ENCODE measurements at regions not wholly inside any gene's neighbourhood (a gene's known extent, or its start where the extent isn't known, plus 50 kb on each side); places are given as distances from the start of the nearest gene placed in this dataset.

GRCh38 chr9:86557063-86557766 lies 203.0 kb upstream of the TUT7 start:
- no peak for DNase-seq

GRCh38 chr9:86555661-86556060 lies 201.5 kb upstream of the TUT7 start:
- no peak for DNase-seq

GRCh38 chr9:86550401-86550800 lies 196.2 kb upstream of the TUT7 start:
- DNase-seq = no peak

- no peak for DNase-seq
Measured at GRCh38 chr9:86549920-86550319, 195.7 kb upstream of the TUT7 start.

- no peak for DNase-seq
Measured at GRCh38 chr9:86549401-86549811, 195.2 kb upstream of the TUT7 start.

- DNase-seq = no peak
Measured at GRCh38 chr9:86548220-86548619, 194.0 kb upstream of the TUT7 start.

GRCh38 chr9:86547571-86547970 lies 193.4 kb upstream of the TUT7 start:
- no peak for DNase-seq

DNA sequence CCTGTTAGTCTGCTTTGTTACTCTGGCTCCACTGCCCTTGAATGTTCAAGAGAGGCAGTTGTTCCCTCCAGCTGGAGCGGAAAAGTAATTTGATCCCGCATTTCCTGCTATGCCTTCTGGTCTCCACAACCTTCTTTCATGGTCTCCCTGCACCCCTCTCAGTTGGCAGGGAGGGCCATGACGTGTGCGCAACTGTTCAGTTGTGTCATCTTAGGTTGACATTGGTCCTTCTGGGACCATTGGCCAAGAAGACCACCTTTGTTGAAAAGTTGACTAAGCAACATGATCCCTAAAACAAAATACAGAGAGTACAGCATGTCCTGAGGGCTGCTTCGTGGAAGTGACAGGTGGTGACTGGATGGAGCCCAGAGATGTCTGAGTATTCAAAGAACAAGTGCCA lies 192.5 kb upstream of the TUT7 start:
- DNase-seq = peak; percentile 12 to 59

- DNase-seq = no peak
Measured at GRCh38 chr9:86545090-86545489, 190.9 kb upstream of the TUT7 start.

DNA sequence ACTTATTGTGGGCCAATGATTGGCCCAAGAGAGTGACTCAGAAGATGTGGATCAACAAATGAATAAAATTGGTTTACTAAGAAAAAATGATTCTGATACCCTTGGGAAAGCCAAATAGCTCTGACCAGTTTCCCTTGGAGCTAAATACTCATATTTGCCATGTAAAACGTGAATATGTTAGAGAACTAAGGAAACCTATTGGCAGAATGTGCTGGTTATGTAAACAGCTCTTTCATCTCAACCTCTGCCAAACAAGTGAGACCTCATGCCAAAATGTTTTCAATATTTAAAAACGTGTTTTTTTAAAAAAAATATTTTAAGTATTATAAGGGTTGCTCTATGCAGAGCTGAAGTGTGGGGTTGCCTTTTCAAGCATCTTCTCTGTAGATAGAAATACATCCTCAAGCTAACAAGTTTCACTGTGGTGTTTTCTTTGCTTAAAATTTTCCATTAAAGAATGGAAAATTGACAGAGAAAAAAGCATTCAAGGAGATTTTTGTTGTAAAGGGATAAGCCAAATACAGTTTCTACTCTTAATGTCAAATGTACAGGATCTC lies 186.9 kb upstream of the TUT7 start:
- no peak for DNase-seq

GRCh38 chr9:86535406-86535915 lies 181.3 kb upstream of the TUT7 start:
- DNase-seq = no peak

- DNase-seq = no peak
Measured at GRCh38 chr9:86534572-86535258, 180.5 kb upstream of the TUT7 start.

DNA sequence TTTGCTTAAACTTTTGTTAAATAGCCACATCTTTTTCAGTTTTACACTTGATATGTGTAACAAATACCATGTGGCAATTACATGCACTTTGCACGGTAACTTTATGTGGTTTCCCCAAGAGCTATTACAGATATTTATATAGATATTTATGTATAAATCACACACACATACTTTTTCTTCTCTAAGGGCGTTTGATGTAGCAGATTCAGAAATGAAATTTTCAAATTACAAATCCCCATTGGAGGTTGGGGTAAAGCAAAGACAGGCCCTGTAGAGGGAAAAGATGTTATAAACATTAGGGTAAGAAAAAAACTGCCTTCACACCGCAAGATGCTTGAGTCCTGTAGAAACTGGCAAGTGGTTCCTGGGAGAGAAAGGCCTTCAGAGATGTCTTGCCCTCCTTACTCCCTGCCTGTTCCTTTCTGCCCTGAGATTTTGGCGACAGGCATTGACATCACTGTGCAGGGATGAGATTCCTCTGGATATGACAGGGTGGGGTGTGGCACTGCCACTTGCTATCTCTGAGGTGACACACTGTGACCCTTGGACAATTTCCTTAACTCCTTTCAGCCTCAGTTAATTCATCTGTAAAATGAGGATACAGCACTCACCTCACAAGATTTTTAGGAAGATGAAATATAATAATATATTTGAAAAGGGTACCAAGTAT lies 177.9 kb upstream of the TUT7 start:
- DNase-seq = no peak

- no peak for DNase-seq
Measured at GRCh38 chr9:86531273-86531970, 177.2 kb upstream of the TUT7 start.

DNA sequence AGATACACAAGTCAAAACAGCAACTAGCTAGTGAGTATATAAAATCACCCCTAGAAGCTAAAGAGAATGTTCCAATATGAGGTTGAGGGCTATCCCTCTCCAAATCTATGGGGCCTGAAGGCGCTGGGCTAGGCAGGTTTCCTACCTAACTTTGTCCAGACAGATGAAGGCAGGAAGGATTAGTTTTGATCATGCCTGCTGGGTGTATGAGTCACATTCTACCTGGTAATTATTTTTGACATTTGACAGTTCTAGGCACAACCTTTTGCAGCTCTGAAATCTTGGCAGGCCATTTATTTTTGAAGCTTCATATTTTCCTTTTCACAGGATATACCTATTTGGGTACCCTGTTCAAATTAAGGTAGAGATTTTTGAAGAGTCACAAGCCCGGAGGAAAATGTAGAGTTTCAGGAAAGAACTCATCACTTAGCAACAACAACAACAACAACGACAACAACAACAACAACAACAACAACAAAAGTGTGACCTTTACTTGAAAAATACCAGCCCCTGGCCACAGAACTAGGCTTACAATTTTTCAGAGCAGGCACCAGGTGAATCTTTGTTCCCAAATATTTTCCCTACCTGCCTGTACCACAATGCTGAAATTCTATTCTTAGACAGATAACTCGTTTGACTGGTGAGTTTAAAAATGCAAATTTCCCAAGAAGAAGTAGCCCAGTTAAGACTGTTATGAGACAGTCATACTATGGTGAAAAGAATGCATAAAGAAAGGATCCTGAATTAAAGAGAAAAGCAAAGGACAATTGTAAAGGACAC lies 175.5 kb upstream of the TUT7 start:
- DNase-seq = no peak

DNA sequence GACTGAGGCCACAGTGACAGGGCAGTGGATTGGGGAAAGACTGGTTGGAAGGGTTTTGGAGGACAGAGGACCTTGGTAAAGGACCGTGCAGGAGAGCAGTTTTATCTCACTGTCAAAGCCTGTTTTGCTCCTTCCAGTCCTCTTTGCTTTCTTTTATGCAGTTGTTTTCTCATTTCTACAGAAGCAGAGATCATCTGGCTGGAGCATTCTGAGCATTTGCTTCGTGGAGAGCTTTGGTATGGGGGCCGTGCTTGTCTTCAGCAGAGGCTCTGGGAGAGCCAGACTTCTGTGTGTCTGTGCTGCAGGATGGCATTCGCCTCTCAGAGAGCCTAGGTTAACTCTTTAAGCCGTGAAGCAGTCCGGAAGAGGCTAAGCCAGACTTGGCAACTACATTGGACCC lies 171.8 kb upstream of the TUT7 start:
- DNase-seq = no peak

DNA sequence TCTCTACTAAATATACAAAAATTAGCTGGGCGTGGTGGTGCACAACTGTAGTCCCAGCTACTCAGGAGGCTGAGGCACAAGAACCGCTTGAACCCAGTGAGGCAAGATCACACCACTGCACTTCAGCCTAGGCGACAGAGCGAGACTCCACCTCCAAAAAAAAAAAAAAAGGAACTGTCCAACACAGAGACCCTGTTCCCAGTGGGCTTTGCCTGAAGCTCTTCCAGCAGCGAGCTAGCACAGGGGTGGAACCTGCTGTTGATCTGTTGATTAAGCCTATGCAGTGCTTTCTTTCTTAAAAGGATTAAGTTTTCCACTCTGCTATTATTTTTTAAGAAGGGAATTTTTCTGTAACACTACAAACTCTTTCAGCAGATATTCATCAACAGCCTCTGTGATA lies 171.0 kb upstream of the TUT7 start:
- DNase-seq = no peak

GRCh38 chr9:86521977-86522376 lies 167.8 kb upstream of the TUT7 start:
- DNase-seq = no peak

DNA sequence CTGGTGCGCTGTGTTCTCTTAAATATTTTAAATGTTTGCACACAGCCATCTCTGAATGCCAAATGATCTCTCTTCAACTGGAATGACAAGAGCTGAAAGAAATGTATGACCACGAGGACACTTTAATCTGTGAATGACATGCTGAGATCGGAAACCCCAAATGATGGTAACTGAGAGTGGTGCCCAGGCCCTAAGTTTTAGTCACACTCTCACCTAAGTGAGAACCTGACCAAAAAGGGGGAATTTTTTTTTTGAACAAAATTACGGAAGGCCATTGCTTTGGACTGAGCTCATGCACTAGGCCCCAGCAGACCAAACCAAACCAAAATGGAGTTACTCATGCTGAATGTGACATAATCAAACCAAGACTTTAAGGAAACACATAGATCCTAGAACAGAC lies 167.1 kb upstream of the TUT7 start:
- DNase-seq = no peak

DNA sequence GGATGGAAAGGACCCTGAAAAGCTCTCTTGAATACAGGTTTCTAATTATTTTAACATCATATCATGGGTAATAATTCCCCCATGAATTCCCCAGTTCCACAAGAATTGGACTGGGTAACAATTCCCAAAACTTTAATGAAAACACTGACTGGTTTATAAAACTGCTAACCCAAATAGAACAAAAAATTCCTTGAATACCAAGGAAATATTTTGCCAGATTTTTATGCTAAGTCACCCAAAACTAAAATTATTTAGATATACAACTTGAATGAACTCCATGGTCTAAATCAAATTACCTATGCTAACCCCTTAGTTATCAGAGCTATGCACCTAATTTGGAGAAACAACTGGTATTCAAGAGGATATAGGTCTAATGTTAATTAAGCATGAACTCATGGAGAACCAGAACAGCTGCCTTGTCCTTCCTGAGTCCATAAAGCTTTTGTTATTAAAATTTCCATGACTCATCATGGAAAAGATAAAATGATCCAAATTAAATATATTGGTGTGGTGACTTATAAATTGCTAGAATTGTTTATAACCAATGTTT lies 164.9 kb upstream of the TUT7 start:
- no peak for DNase-seq

GRCh38 chr9:86517475-86517874 lies 163.3 kb upstream of the TUT7 start:
- DNase-seq = no peak

GRCh38 chr9:86516564-86516963 lies 162.4 kb upstream of the TUT7 start:
- no peak for DNase-seq

Measured in NCI-H524 (cell line).